Bronchial epithelial cell (primary cell): ENCODE measurements at regions not wholly inside any gene's neighbourhood (a gene's known extent, or its start where the extent isn't known, plus 50 kb on each side); places are given as distances from the start of the nearest gene placed in this dataset.

Experiments
- DNase-seq: peaks from one replicate; pipeline ENCODE4 v3.0.0-alpha.2; 2010; ENCODE audit warnings: low read depth
- FAIRE-seq: peaks from 2 replicates; lab custom pipeline; 2011; peaks lifted over from hg19 to GRCh38; lab: Jason Lieb, UNC
- H3K27me3 ChIP-seq: 2 replicates; pipeline ENCODE4 v1.5.1; 2011; ENCODE audit warnings: low read length; ENCODE audit not compliant: control insufficient read depth, insufficient read depth
- H3K36me3 ChIP-seq: 2 replicates; pipeline ENCODE4 v1.5.1; 2011; ENCODE audit warnings: low read length; ENCODE audit not compliant: control insufficient read depth, insufficient read depth
- H3K4me3 ChIP-seq: 2 replicates; pipeline ENCODE4 v1.5.1; 2011; ENCODE audit warnings: mild to moderate bottlenecking, low read depth, low read length, control low read depth
- TF ChIP-seq, protein P1 (sequence below): IDR thresholded peaks from 2 replicates; pipeline ENCODE4 v1.5.1; 2011; ENCODE audit warnings: mild to moderate bottlenecking, moderate library complexity, low read length, control low read depth, inconsistent platforms; ENCODE audit not compliant: insufficient read depth, severe bottlenecking

DNA sequence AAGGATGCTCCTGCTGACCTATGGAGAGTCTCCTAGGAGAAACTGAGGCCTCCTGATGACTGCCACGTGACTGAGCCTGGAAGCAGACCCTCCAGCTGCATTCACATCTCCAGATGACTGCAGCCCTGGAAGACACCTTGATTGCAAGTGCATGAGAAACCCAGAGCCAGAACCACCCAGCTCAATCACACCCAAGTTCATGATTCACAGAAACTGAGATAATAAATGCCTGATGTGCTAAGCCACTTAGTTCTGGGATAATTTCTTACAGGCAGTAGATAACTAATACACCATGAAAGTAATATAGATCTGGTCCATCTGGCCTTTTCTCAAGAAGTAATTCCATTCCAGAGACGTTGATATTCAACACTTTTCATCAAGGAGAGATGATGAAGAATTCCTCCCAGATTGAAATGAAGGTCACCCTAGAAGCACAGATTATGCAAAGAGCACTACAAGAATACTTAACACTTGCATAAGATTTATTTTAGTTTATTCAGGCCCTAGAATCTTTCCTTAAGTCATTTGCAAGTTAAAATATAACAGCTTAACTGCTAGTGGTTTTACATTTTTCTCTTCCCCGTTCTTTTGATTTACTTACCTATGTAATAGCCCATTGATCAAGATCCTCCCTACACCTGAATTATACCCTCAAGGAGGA is 208.2 kb upstream of the INHBA start:
- FAIRE-seq: no peak
- H3K36me3 ChIP-seq: no peaks in the 10 kb centered on the region
- H3K4me3 ChIP-seq: no peak overlapping the region
- TF ChIP-seq, protein P1, sequence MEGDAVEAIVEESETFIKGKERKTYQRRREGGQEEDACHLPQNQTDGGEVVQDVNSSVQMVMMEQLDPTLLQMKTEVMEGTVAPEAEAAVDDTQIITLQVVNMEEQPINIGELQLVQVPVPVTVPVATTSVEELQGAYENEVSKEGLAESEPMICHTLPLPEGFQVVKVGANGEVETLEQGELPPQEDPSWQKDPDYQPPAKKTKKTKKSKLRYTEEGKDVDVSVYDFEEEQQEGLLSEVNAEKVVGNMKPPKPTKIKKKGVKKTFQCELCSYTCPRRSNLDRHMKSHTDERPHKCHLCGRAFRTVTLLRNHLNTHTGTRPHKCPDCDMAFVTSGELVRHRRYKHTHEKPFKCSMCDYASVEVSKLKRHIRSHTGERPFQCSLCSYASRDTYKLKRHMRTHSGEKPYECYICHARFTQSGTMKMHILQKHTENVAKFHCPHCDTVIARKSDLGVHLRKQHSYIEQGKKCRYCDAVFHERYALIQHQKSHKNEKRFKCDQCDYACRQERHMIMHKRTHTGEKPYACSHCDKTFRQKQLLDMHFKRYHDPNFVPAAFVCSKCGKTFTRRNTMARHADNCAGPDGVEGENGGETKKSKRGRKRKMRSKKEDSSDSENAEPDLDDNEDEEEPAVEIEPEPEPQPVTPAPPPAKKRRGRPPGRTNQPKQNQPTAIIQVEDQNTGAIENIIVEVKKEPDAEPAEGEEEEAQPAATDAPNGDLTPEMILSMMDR: no peak
- no peaks in the 10 kb centered on the region for H3K27me3 ChIP-seq
- DNase-seq: no peak

DNA sequence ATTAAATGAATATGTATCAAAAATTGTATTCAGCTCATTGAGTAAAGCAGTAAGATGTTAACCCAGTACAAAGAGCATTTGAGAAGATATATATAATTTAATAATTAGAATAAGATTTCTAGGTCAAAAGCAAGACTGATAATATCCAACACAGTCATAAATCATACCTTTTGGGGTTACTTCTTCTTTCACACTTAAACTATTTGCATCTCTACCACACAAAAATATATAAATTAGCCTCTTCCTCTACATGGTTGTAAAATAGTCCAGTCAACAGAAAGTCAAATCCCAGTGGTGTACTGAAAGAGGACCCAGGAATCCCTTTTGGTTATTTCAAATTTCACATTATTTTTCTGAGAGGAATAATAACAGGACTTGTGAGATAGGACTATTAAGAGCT is 204.6 kb upstream of the INHBA start:
- TF ChIP-seq, protein P1: no peak
- Histone ChIP-seq H3K27me3 (no peaks in the 10 kb centered on the region), H3K4me3 (no peak overlapping the region), H3K36me3 (no peaks in the 10 kb centered on the region)
- DNase-seq (no peak), FAIRE-seq (no peak)

DNA sequence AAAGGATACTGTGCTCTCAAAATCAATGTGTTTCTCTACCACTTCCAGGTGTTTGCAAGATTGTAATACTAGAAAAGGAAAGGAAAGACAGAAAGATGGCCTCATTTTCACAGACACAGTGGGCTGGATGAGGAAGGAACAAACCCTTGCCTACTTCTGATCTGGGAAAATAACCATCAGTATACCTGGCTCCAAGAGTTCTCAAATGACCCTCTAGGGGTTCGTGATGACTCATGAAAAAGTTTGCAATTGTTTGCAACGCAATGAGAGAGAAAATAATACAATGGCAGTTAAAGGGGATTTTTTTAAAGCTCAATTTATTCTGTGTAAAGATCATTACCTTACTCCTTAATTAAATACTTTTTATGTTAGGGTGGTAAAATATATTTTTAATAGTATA is 197.6 kb upstream of the INHBA start:
- Histone ChIP-seq H3K4me3 (no peak overlapping the region), H3K27me3 (no peaks in the 10 kb centered on the region), H3K36me3 (no peaks in the 10 kb centered on the region)
- no peak for FAIRE-seq
- DNase-seq: no peak
- TF ChIP-seq, protein P1: no peak

DNA sequence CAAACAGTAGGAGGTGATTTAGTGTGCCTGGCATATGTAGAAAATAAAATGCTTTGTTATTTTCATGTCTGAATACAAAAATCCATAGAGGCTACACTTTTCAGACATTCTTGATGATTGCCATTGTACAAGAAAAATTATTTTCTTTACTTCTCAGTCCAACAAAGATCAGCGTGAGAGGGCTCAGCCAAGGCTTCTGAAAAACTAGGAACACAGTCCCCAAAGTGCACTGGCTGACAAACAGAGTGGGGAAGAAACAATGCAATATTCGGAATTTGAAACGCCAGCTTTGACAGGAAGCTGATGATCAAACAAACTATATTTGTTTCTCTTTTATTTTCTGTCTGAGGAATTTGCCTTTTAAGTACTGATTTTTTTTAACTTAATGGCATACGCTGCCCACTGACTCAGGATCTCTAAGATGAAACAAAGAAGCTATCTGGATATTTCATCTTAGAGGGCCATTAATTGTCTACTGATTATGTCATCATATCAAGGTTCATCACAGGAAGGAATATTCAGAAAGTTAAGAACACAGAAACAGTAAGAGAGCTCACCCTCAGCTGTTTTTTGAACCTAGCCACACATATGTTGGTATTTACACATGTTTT is 197.0 kb upstream of the INHBA start:
- H3K36me3 ChIP-seq: no peaks in the 10 kb centered on the region
- FAIRE-seq: no peak
- no peak overlapping the region for H3K4me3 ChIP-seq
- DNase-seq: no peak
- TF ChIP-seq, protein P1: no peak
- H3K27me3 ChIP-seq: no peaks in the 10 kb centered on the region

DNA sequence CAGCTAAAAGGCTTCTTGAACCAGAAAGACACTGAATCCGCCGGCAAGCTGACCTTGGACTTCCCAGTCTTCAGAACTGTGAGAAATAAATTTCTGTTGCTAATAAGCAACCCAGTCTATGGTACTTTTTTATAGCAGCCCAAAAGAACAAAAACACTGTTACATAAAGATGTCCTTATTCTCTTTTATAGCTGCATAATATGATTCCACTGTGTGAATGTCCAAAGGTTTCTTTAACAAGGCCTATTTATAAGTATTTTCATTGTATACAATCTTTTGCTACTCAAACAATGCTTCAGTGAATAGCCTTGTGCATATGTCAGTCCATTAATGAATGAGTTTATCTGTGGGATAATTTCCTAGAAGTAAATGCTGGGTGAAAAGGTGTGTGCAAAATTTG is 190.8 kb upstream of the INHBA start:
- DNase-seq (no peak), FAIRE-seq (no peak)
- no peaks in the 10 kb centered on the region for H3K36me3 ChIP-seq
- H3K4me3 ChIP-seq: no peak overlapping the region
- TF ChIP-seq, protein P1: no peak
- no peaks in the 10 kb centered on the region for H3K27me3 ChIP-seq
